ENCODE measurements at regions not wholly inside any gene's neighbourhood (a gene's known extent, or its start where the extent isn't known, plus 50 kb on each side); places are given as distances from the start of the nearest gene placed in this dataset.

- Mint-ChIP-seq H3K27me3 (ENCODE audit: insufficient read depth, unreplicated experiment) (no peaks in the 10 kb centered on the region), H3K4me1 (ENCODE audit: insufficient read depth, unreplicated experiment) (no peaks in the 10 kb centered on the region), H3K9me3 (ENCODE audit: unreplicated experiment) (no peaks in the 10 kb centered on the region), H3K27ac (ENCODE audit: low read depth, unreplicated experiment) (no peak overlapping the region), H3K36me3 (ENCODE audit: insufficient read depth, unreplicated experiment) (no peaks in the 10 kb centered on the region), H3K4me3 (ENCODE audit: unreplicated experiment) (no peak overlapping the region)
- TF ChIP-seq, protein P1, sequence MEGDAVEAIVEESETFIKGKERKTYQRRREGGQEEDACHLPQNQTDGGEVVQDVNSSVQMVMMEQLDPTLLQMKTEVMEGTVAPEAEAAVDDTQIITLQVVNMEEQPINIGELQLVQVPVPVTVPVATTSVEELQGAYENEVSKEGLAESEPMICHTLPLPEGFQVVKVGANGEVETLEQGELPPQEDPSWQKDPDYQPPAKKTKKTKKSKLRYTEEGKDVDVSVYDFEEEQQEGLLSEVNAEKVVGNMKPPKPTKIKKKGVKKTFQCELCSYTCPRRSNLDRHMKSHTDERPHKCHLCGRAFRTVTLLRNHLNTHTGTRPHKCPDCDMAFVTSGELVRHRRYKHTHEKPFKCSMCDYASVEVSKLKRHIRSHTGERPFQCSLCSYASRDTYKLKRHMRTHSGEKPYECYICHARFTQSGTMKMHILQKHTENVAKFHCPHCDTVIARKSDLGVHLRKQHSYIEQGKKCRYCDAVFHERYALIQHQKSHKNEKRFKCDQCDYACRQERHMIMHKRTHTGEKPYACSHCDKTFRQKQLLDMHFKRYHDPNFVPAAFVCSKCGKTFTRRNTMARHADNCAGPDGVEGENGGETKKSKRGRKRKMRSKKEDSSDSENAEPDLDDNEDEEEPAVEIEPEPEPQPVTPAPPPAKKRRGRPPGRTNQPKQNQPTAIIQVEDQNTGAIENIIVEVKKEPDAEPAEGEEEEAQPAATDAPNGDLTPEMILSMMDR (IDR thresholded peaks at IDR 0.05; ENCODE audit: unreplicated experiment): no peak
- CTCF ChIA-PET: no interaction called here
- POLR2A ChIA-PET: no interaction called here
- intact Hi-C loops (cut with micrococcal nuclease): no loop called here
- no TSS peak for BruUV-seq (replicated peaks)
- no peak for DNase-seq (ENCODE audit: unreplicated experiment)
Measured at GRCh38 chr4:180622254-180622653, 1620.9 kb upstream of the TENM3 start.

- H3K9me3 Mint-ChIP-seq (ENCODE audit: unreplicated experiment): no peaks in the 10 kb centered on the region
- BruUV-seq (replicated peaks): no TSS peak
- H3K27me3 Mint-ChIP-seq (ENCODE audit: insufficient read depth, unreplicated experiment): no peaks in the 10 kb centered on the region
- no peak for DNase-seq (ENCODE audit: unreplicated experiment)
- TF ChIP-seq, protein P1 (IDR thresholded peaks at IDR 0.05; ENCODE audit: unreplicated experiment): no peak
- no peak overlapping the region for H3K27ac Mint-ChIP-seq (ENCODE audit: low read depth, unreplicated experiment)
- H3K4me3 Mint-ChIP-seq (ENCODE audit: unreplicated experiment): no peak overlapping the region
- intact Hi-C loops (cut with micrococcal nuclease): no loop called here
- ChIA-PET CTCF (interaction anchor here (0.5 kb wide), 1 partner anchor 46 kb away, joined by 3 read pairs; no protein-coding TSS in a partner anchor), POLR2A (no interaction called here)
- H3K36me3 Mint-ChIP-seq (ENCODE audit: insufficient read depth, unreplicated experiment): no peaks in the 10 kb centered on the region
- H3K4me1 Mint-ChIP-seq (ENCODE audit: insufficient read depth, unreplicated experiment): no peaks in the 10 kb centered on the region
Measured at GRCh38 chr4:180625653-180626052, 1617.5 kb upstream of the TENM3 start.

- Mint-ChIP-seq H3K36me3 (ENCODE audit: insufficient read depth, unreplicated experiment) (no peaks in the 10 kb centered on the region), H3K4me1 (ENCODE audit: insufficient read depth, unreplicated experiment) (peaks cover 2% of the 10 kb centered on the region), H3K9me3 (ENCODE audit: unreplicated experiment) (no peaks in the 10 kb centered on the region), H3K27me3 (ENCODE audit: insufficient read depth, unreplicated experiment) (no peaks in the 10 kb centered on the region), H3K4me3 (ENCODE audit: unreplicated experiment) (no peak overlapping the region), H3K27ac (ENCODE audit: low read depth, unreplicated experiment) (no peak overlapping the region)
- intact Hi-C loops (cut with micrococcal nuclease): no loop called here
- TF ChIP-seq, protein P1 (IDR thresholded peaks at IDR 0.05; ENCODE audit: unreplicated experiment): no peak
- no TSS peak for BruUV-seq (replicated peaks)
- CTCF ChIA-PET: interaction anchor here (1.1 kb wide), 1 partner anchor 15 kb away, joined by 3 read pairs; no protein-coding TSS in a partner anchor
- no peak for DNase-seq (ENCODE audit: unreplicated experiment)
- POLR2A ChIA-PET: no interaction called here
Measured at GRCh38 chr4:180630012-180630665, 1613.1 kb upstream of the TENM3 start.

GRCh38 chr4:180634306-180634705, 1608.9 kb upstream of the TENM3 start:
- no peak overlapping the region for H3K27ac Mint-ChIP-seq (ENCODE audit: low read depth, unreplicated experiment)
- no peaks in the 10 kb centered on the region for H3K27me3 Mint-ChIP-seq (ENCODE audit: insufficient read depth, unreplicated experiment)
- peaks cover 5% of the 10 kb centered on the region for H3K4me1 Mint-ChIP-seq (ENCODE audit: insufficient read depth, unreplicated experiment)
- no peaks in the 10 kb centered on the region for H3K36me3 Mint-ChIP-seq (ENCODE audit: insufficient read depth, unreplicated experiment)
- H3K9me3 Mint-ChIP-seq (ENCODE audit: unreplicated experiment): no peaks in the 10 kb centered on the region
- ChIA-PET POLR2A (no interaction called here), CTCF (interaction anchor here (1.0 kb wide), 1 partner anchor 30 kb away, joined by 4 read pairs; no protein-coding TSS in a partner anchor)
- BruUV-seq (replicated peaks): no TSS peak
- DNase-seq (ENCODE audit: unreplicated experiment): no peak
- intact Hi-C loops (cut with micrococcal nuclease): no loop called here
- TF ChIP-seq, protein P1 (IDR thresholded peaks at IDR 0.05; ENCODE audit: unreplicated experiment): no peak
- H3K4me3 Mint-ChIP-seq (ENCODE audit: unreplicated experiment): no peak overlapping the region
